SK-N-SH (cell line): ENCODE measurements at regions not wholly inside any gene's neighbourhood (a gene's known extent, or its start where the extent isn't known, plus 50 kb on each side); places are given as distances from the start of the nearest gene placed in this dataset.

Experiments used
- CTCF ChIA-PET: fragments of 300-600, 350-600 bp; formaldehyde crosslinking; extraction: SDS; loops from one replicate; lab custom pipeline; 2021; lab: Yijun Ruan, JAX
- POLR2A ChIA-PET: fragments of 350-600 bp; sonication (Branson Sonifier 250); formaldehyde crosslinking; extraction: SDS; loops from one replicate; lab custom pipeline; 2020; ENCODE audit warnings: antibody characterized with exemption, inconsistent platforms; lab: Yijun Ruan, JAX
- DNase-seq: peaks from one replicate; pipeline ENCODE4 v3.0.0; 2012
- H2AFZ ChIP-seq: fragments of 200-600 bp; sonication (generic); 2 replicates; pipeline ENCODE4 v1.8.1; 2016; ENCODE audit warnings: antibody characterized with exemption, mild to moderate bottlenecking, low read depth
- H3F3A ChIP-seq: fragments of 200-600 bp; sonication (generic); replicated peaks from 2 replicates; pipeline ENCODE3; 2016; ENCODE audit warnings: antibody characterized with exemption, mild to moderate bottlenecking; ENCODE audit not compliant: insufficient read depth
- H3K27ac ChIP-seq, 2 experiments: fragments of 200-500 bp in 1 of 2; fragments of 200-600 bp in 1 of 2; sonication (Bioruptor generic) in 1 of 2; sonication (generic), shearing (Covaris generic) in 1 of 2; 2 replicates each; pipeline versions ENCODE4 v1.5.1 to v1.6.1; 2014 to 2016; ENCODE audit warnings: low read depth in 2 of 2, inconsistent platforms in 1 of 2, low read length in 1 of 2, mild to moderate bottlenecking in 1 of 2, mixed read lengths in 1 of 2
- H3K27me3 ChIP-seq: fragments of 200-600 bp; sonication (generic), shearing (Covaris generic); 2 replicates; pipeline ENCODE4 v1.6.1; 2016; ENCODE audit warnings: mixed run types; ENCODE audit not compliant: insufficient read depth
- H3K36me3 ChIP-seq, 2 experiments: fragments of 200-500 bp in 1 of 2; fragments of 200-600 bp in 1 of 2; sonication (Bioruptor generic) in 1 of 2; sonication (generic) in 1 of 2; replicated peaks in 1 of 2; 2 replicates each; pipeline versions ENCODE3 to v1.5.1; 2014 to 2016; ENCODE audit warnings: low read length in 1 of 2, mild to moderate bottlenecking in 1 of 2; ENCODE audit not compliant: insufficient read depth in 2 of 2, control insufficient read depth in 1 of 2
- H3K4me1 ChIP-seq, 2 experiments: fragments of 200-500 bp in 1 of 2; fragments of 200-600 bp in 1 of 2; sonication (Bioruptor generic) in 1 of 2; sonication (generic), shearing (Covaris generic) in 1 of 2; 2 replicates each; pipeline versions ENCODE4 v1.5.1 to v1.6.1; 2014 to 2016; ENCODE audit warnings: low read depth in 1 of 2, low read length in 1 of 2, mixed run types in 1 of 2; ENCODE audit not compliant: insufficient read depth in 2 of 2, control insufficient read depth in 1 of 2
- H3K4me2 ChIP-seq: fragments of 200-600 bp; sonication (generic), shearing (Covaris generic); 2 replicates; pipeline ENCODE4 v1.6.1; 2017; ENCODE audit warnings: mixed run types
- H3K4me3 ChIP-seq, 2 experiments: fragments of 200-500 bp in 1 of 2; fragments of 200-600 bp in 1 of 2; sonication (Bioruptor generic) in 1 of 2; sonication (generic), shearing (Covaris generic) in 1 of 2; 2 replicates each; pipeline versions ENCODE4 v1.5.1 to v1.8.1; 2014 to 2016; ENCODE audit warnings: low read depth in 2 of 2, inconsistent platforms in 1 of 2, low read length in 1 of 2, mild to moderate bottlenecking in 1 of 2, mixed read lengths in 1 of 2, moderate library complexity in 1 of 2
- H3K79me2 ChIP-seq: fragments of 200-600 bp; sonication (generic); 2 replicates; pipeline ENCODE4 v1.8.1; 2017; ENCODE audit warnings: mild to moderate bottlenecking; ENCODE audit not compliant: insufficient read depth
- H3K9ac ChIP-seq: fragments of 200-600 bp; sonication (generic); 2 replicates; pipeline ENCODE4 v1.6.1; 2017; ENCODE audit warnings: mixed run types
- H3K9me2 ChIP-seq: fragments of 200-600 bp; sonication (generic); 2 replicates; pipeline ENCODE4 v1.6.1; 2017; ENCODE audit warnings: mixed run types
- H3K9me3 ChIP-seq: fragments of 200-600 bp; sonication (generic); 2 replicates; pipeline ENCODE4 v1.6.1; 2017; ENCODE audit warnings: mixed run types, mild to moderate bottlenecking, moderate library complexity
- H4K20me1 ChIP-seq: fragments of 200-600 bp; sonication (generic); 2 replicates; pipeline ENCODE4 v1.6.1; 2017; ENCODE audit warnings: mild to moderate bottlenecking, mixed run types; ENCODE audit not compliant: insufficient read depth
- EP300 ChIP-seq, 2 experiments: IDR thresholded peaks; 2 replicates each; pipeline versions ENCODE4 v1.4.0 to v1.6.1; 2012; ENCODE audit warnings: borderline replicate concordance in 1 of 2, low read depth in 1 of 2, low read length in 1 of 2
- EZH2phosphoT487 ChIP-seq: fragments of 200-600 bp; sonication (generic); IDR thresholded peaks from 2 replicates; pipeline ENCODE4 v1.6.1; 2017; ENCODE audit warnings: low read depth, mixed run types, mild to moderate bottlenecking, antibody characterized with exemption, moderate library complexity, borderline replicate concordance
- FOXM1 ChIP-seq: IDR thresholded peaks from 2 replicates; pipeline ENCODE4 v1.4.0; 2012; ENCODE audit warnings: low read depth, mild to moderate bottlenecking
- GATA2 ChIP-seq: sonication (generic); formaldehyde crosslinking; IDR thresholded peaks from 2 replicates; pipeline ENCODE4 v1.5.0; 2020; ENCODE audit warnings: mild to moderate bottlenecking, missing genetic modification reagents
- IRF3 ChIP-seq: fragments of 150-350 bp; IDR thresholded peaks from 2 replicates; pipeline ENCODE4 v1.6.1; 2016; ENCODE audit warnings: mild to moderate bottlenecking, low read depth, low read length
- MEF2A ChIP-seq: IDR thresholded peaks from 2 replicates; pipeline ENCODE4 v1.4.0; 2012; ENCODE audit warnings: low read depth, borderline replicate concordance
- RCOR1 ChIP-seq: fragments of 150-350 bp; IDR thresholded peaks from 2 replicates; pipeline ENCODE4 v1.6.1; 2017; ENCODE audit warnings: antibody characterized with exemption, low read length
- REST ChIP-seq: IDR thresholded peaks from 2 replicates; pipeline ENCODE4 v1.6.1; 2012; ENCODE audit warnings: mild to moderate bottlenecking, low read depth, low read length, moderate library complexity
- RFX5 ChIP-seq: IDR thresholded peaks from 2 replicates; pipeline ENCODE4 v1.6.1; 2012; ENCODE audit warnings: mild to moderate bottlenecking, improper control_type of control experiment, low read length
- ZBTB33 ChIP-seq: IDR thresholded peaks from 2 replicates; pipeline ENCODE4 v1.4.0; 2012; ENCODE audit warnings: low read depth, borderline replicate concordance
- WGBS: methylation state at CpG from one replicate; pipeline ENCODE4 v1.1.6; 2017; ENCODE audit warnings: low lambda C conversion rate; 5-methylcytosine and 5-hydroxymethylcytosine counted together

- Histone ChIP-seq H3K27ac (no peak overlapping the region), H3K27me3 (no peaks in the 10 kb centered on the region), H3K9me2 (no peaks in the 10 kb centered on the region), H2AFZ (no peak overlapping the region), H3K4me2 (no peak overlapping the region), H3K4me1 (peaks cover 0 to 11% of the 10 kb centered on the region in 2 experiments; a peak in 1 of 4 replicates), H4K20me1 (no peaks in the 10 kb centered on the region), H3K79me2 (no peaks in the 10 kb centered on the region), H3F3A (no peaks in the 10 kb centered on the region), H3K9ac (no peak overlapping the region), H3K9me3 (no peaks in the 10 kb centered on the region), H3K36me3 (no peaks in the 10 kb centered on the region), H3K4me3 (no peak overlapping the region)
- POLR2A ChIA-PET, result no interaction called here
- 61% methylated on average over 2 of the region's 2 CpGs for WGBS
- CTCF ChIA-PET, result interaction anchor here (0.6 to 3.7 kb wide), 7 partner anchors 12 to 373 kb away, joined by 3 to 30 read pairs (median 4); no protein-coding TSS in a partner anchor
- TF ChIP-seq GATA2 (no peak), IRF3 (no peak), RCOR1 (no peak), MEF2A (no peak), ZBTB33 (no peak), RFX5 (no peak), EP300 (IDR thresholded peaks at IDR 0.05; ENCODE audit: borderline replicate concordance in 1 of 2, low read depth in 1 of 2, low read length in 1 of 2) (no peak)
- no peak for DNase-seq
Measured at GRCh38 chr2:30336084-30336483, 104.8 kb downstream of the LBH start.

- no peak for DNase-seq
- CTCF ChIA-PET, result interaction anchor here (0.7 to 2.8 kb wide), 3 partner anchors 84 to 833 kb away, joined by 3 to 8 read pairs (median 3); no protein-coding TSS in a partner anchor
- Histone ChIP-seq H3K9me2 (no peaks in the 10 kb centered on the region), H3K4me3 (no peak overlapping the region), H3K36me3 (no peaks in the 10 kb centered on the region)
- POLR2A ChIA-PET, result no interaction called here
- TF ChIP-seq EZH2phosphoT487 (no peak), FOXM1 (no peak), REST (no peak), GATA2 (no peak)
- TF ChIP-seq, all 33 proteins: peak for 0
- Histone ChIP-seq H3K9ac (no peak overlapping the region), H3K4me2 (no peak overlapping the region), H3F3A (no peaks in the 10 kb centered on the region), H4K20me1 (no peaks in the 10 kb centered on the region), H3K9me3 (no peaks in the 10 kb centered on the region), H3K4me1 (peaks cover 0 to 11% of the 10 kb centered on the region in 2 experiments; a peak in 1 of 4 replicates), H3K79me2 (no peaks in the 10 kb centered on the region), H3K27ac (no peak overlapping the region), H2AFZ (no peak overlapping the region), H3K27me3 (no peaks in the 10 kb centered on the region)
- WGBS, result 82% methylated on average over 16 of the region's 16 CpGs
Measured at GRCh38 chr2:30336978-30337841, 105.9 kb downstream of the LBH start.
